ENCODE measurements at regions not wholly inside any gene's neighbourhood (a gene's known extent, or its start where the extent isn't known, plus 50 kb on each side); places are given as distances from the start of the nearest gene placed in this dataset.
A peak's percentile ranks its signal among the peaks of the same experiment; 100 is the strongest.

GRCh38 chr20:50302341-50303057 lies 111.9 kb downstream of the CEBPB start:
- H3K4me1 ChIP-seq (ENCODE audit: control insufficient read depth in 1 of 2, insufficient read depth in 2 of 2, low read length in 2 of 2), result peaks cover 37 to 39% of the 10 kb centered on the region in 2 donors
- no peak overlapping the region for H3K27ac ChIP-seq (ENCODE audit: low read depth, low read length)
- no peaks in the 10 kb centered on the region for H3K9me3 ChIP-seq (ENCODE audit: control insufficient read depth in 1 of 2, low read length in 2 of 2)
- no peak overlapping the region for H3K9ac ChIP-seq (ENCODE audit: low read depth in 1 of 2, low read length in 2 of 2)
- no peaks in the 10 kb centered on the region for H3K36me3 ChIP-seq (ENCODE audit: control insufficient read depth in 1 of 2, insufficient read depth in 2 of 2, low read length in 2 of 2)
- H3K4me3 ChIP-seq (ENCODE audit: low read depth in 1 of 2, low read length in 2 of 2), result no peak overlapping the region
- H3K27me3 ChIP-seq (ENCODE audit: control insufficient read depth in 1 of 2, insufficient read depth in 2 of 2, low read length in 2 of 2), result no peaks in the 10 kb centered on the region

DNA sequence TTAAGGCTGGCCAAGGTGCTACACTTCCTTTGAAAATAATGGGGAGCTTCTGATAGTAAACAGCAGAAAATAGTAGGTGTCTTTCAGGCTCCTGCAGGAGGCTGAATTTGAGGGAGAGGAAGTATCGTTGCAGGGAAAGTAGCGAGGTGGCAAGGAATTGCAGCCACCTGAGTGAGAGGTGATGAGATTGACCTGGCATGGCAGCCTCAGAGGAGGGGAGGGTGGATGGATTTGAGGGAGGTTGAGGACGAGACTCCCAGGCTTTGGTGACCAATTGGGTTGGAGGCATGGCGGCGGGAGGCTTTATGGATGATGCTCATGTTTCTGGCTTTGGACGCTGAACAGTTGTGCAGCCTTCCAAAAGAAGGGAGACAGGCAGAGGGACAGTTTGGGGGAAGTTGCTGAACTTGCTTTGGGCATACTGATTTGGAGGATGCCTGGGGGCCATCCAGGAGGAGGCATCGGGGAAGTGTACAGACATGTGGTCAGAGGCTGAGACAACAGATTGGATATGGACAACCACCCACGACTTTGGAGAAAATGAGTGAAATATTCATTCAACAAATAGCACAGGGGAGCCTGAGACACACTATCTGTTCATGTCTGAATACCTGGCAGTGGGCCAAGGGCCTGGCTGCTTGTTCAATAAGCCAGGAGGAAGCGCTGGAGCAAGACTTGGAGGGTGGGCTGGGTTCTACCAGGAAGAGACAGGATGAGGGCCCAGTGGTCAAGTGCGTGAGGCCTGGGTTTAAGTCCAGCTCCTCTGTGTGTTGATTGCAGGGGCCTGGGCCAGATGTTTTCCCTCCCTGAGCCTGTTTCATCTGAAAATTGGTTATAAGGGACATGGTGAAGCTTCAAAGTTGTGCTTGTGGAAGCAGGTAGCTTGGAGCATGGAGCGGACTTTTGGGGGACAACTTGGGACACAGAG lies 113.2 kb downstream of the CEBPB start:
- no peaks in the 10 kb centered on the region for H3K36me3 ChIP-seq (ENCODE audit: control insufficient read depth in 1 of 2, insufficient read depth in 2 of 2, low read length in 2 of 2)
- peak overlapping the region; percentile 54 for H3K27ac ChIP-seq (ENCODE audit: low read depth, low read length)
- peak overlapping the region; percentile 26 to 35 for H3K9ac ChIP-seq (ENCODE audit: low read depth in 1 of 2, low read length in 2 of 2)
- peaks cover 37 to 44% of the 10 kb centered on the region in 2 donors for H3K4me1 ChIP-seq (ENCODE audit: control insufficient read depth in 1 of 2, insufficient read depth in 2 of 2, low read length in 2 of 2)
- H3K27me3 ChIP-seq (ENCODE audit: control insufficient read depth in 1 of 2, insufficient read depth in 2 of 2, low read length in 2 of 2), result no peaks in the 10 kb centered on the region
- no peak overlapping the region for H3K4me3 ChIP-seq (ENCODE audit: low read depth in 1 of 2, low read length in 2 of 2)
- H3K9me3 ChIP-seq (ENCODE audit: control insufficient read depth in 1 of 2, low read length in 2 of 2), result no peaks in the 10 kb centered on the region

GRCh38 chr20:50304501-50304856 lies 113.8 kb downstream of the CEBPB start:
- H3K36me3 ChIP-seq (ENCODE audit: control insufficient read depth in 1 of 2, insufficient read depth in 2 of 2, low read length in 2 of 2), result no peaks in the 10 kb centered on the region
- H3K27ac ChIP-seq (ENCODE audit: low read depth, low read length), result peak overlapping the region; percentile 81
- peak overlapping the region in 1 of 2 donors; percentile 32 for H3K9ac ChIP-seq (ENCODE audit: low read depth in 1 of 2, low read length in 2 of 2)
- no peaks in the 10 kb centered on the region for H3K27me3 ChIP-seq (ENCODE audit: control insufficient read depth in 1 of 2, insufficient read depth in 2 of 2, low read length in 2 of 2)
- H3K9me3 ChIP-seq (ENCODE audit: control insufficient read depth in 1 of 2, low read length in 2 of 2), result no peaks in the 10 kb centered on the region
- peaks cover 37 to 44% of the 10 kb centered on the region in 2 donors for H3K4me1 ChIP-seq (ENCODE audit: control insufficient read depth in 1 of 2, insufficient read depth in 2 of 2, low read length in 2 of 2)
- H3K4me3 ChIP-seq (ENCODE audit: low read depth in 1 of 2, low read length in 2 of 2), result no peak overlapping the region

DNA sequence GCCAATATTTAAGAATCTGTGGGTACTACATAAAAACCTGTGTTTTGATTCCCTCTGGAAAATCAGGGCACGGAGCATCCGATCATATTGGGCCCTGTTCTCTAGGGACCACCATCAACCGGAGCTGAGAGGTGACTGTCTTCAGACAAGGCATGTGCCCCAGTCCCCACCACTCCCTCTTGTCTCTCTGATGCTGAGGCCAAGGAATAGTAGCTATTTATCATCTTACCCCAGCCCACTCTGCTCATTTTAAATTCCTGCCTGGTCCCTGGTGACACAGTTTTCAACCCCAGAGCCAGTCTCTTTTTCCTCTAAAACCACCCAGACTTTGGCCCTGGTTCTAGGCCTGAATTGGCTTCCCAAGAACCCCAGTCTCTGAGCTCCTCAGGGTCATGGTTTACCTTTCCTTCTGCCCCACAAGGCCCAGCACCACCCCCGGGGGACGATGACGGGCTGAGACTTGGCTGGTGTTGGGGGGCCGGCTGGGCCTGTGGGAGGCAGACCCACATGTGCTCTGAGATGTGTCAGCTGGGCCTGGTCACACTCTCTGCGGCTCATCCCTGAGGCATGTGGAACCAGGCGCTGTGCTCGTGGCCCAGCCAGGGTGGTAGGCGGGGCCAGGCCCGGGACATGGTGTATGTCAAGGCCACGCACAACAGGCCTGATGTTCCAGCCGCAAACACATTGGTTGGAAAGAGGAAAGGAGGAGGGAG lies 114.4 kb downstream of the CEBPB start:
- H3K9ac ChIP-seq (ENCODE audit: low read depth in 1 of 2, low read length in 2 of 2), result peak overlapping the region; percentile 32 to 41
- H3K4me3 ChIP-seq (ENCODE audit: low read depth in 1 of 2, low read length in 2 of 2), result no peak overlapping the region
- peaks cover 42 to 49% of the 10 kb centered on the region in 2 donors for H3K4me1 ChIP-seq (ENCODE audit: control insufficient read depth in 1 of 2, insufficient read depth in 2 of 2, low read length in 2 of 2)
- peak overlapping the region; percentile 81 for H3K27ac ChIP-seq (ENCODE audit: low read depth, low read length)
- no peaks in the 10 kb centered on the region for H3K27me3 ChIP-seq (ENCODE audit: control insufficient read depth in 1 of 2, insufficient read depth in 2 of 2, low read length in 2 of 2)
- H3K9me3 ChIP-seq (ENCODE audit: control insufficient read depth in 1 of 2, low read length in 2 of 2), result no peaks in the 10 kb centered on the region
- no peaks in the 10 kb centered on the region for H3K36me3 ChIP-seq (ENCODE audit: control insufficient read depth in 1 of 2, insufficient read depth in 2 of 2, low read length in 2 of 2)

GRCh38 chr20:50305636-50306477 lies 115.2 kb downstream of the CEBPB start:
- H3K27me3 ChIP-seq (ENCODE audit: control insufficient read depth in 1 of 2, insufficient read depth in 2 of 2, low read length in 2 of 2), result no peaks in the 10 kb centered on the region
- H3K9ac ChIP-seq (ENCODE audit: low read depth in 1 of 2, low read length in 2 of 2), result peak overlapping the region in 1 of 2 donors; percentile 41
- no peaks in the 10 kb centered on the region for H3K36me3 ChIP-seq (ENCODE audit: control insufficient read depth in 1 of 2, insufficient read depth in 2 of 2, low read length in 2 of 2)
- peak overlapping the region; percentile 72 for H3K27ac ChIP-seq (ENCODE audit: low read depth, low read length)
- H3K9me3 ChIP-seq (ENCODE audit: control insufficient read depth in 1 of 2, low read length in 2 of 2), result no peaks in the 10 kb centered on the region
- peaks cover 44 to 50% of the 10 kb centered on the region in 2 donors for H3K4me1 ChIP-seq (ENCODE audit: control insufficient read depth in 1 of 2, insufficient read depth in 2 of 2, low read length in 2 of 2)
- H3K4me3 ChIP-seq (ENCODE audit: low read depth in 1 of 2, low read length in 2 of 2), result no peak overlapping the region

GRCh38 chr20:50306478-50307423 lies 116.1 kb downstream of the CEBPB start:
- Histone ChIP-seq H3K36me3 (ENCODE audit: control insufficient read depth in 1 of 2, insufficient read depth in 2 of 2, low read length in 2 of 2) (no peaks in the 10 kb centered on the region), H3K4me1 (ENCODE audit: control insufficient read depth in 1 of 2, insufficient read depth in 2 of 2, low read length in 2 of 2) (peaks cover 44 to 50% of the 10 kb centered on the region in 2 donors), H3K9me3 (ENCODE audit: control insufficient read depth in 1 of 2, low read length in 2 of 2) (no peaks in the 10 kb centered on the region), H3K27me3 (ENCODE audit: control insufficient read depth in 1 of 2, insufficient read depth in 2 of 2, low read length in 2 of 2) (no peaks in the 10 kb centered on the region), H3K27ac (ENCODE audit: low read depth, low read length) (peak overlapping the region; percentile 72), H3K4me3 (ENCODE audit: low read depth in 1 of 2, low read length in 2 of 2) (no peak overlapping the region), H3K9ac (ENCODE audit: low read depth in 1 of 2, low read length in 2 of 2) (peak overlapping the region; percentile 19 to 38)

DNA sequence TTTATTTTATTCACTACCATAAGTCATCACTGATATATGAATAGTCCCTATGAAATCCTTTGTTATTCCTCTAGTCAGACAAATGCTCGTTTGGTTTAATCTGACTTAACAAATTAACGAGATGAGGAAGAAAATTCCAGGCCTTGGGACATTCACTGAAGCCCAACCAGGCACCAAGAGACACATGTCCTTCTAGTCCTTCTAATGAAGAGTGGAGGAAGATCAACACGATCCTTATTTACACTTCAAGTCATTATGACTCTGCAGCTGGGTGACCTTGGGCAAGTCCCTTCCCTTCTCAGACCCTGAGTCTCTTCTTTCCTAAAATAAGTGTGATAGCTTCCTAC lies 117.5 kb downstream of the CEBPB start:
- Histone ChIP-seq H3K9ac (ENCODE audit: low read depth in 1 of 2, low read length in 2 of 2) (peak overlapping the region in 1 of 2 donors; percentile 5), H3K4me1 (ENCODE audit: control insufficient read depth in 1 of 2, insufficient read depth in 2 of 2, low read length in 2 of 2) (peaks cover 44 to 50% of the 10 kb centered on the region in 2 donors), H3K27me3 (ENCODE audit: control insufficient read depth in 1 of 2, insufficient read depth in 2 of 2, low read length in 2 of 2) (no peaks in the 10 kb centered on the region), H3K36me3 (ENCODE audit: control insufficient read depth in 1 of 2, insufficient read depth in 2 of 2, low read length in 2 of 2) (no peaks in the 10 kb centered on the region), H3K9me3 (ENCODE audit: control insufficient read depth in 1 of 2, low read length in 2 of 2) (no peaks in the 10 kb centered on the region), H3K27ac (ENCODE audit: low read depth, low read length) (peak overlapping the region; percentile 73), H3K4me3 (ENCODE audit: low read depth in 1 of 2, low read length in 2 of 2) (no peak overlapping the region)

DNA sequence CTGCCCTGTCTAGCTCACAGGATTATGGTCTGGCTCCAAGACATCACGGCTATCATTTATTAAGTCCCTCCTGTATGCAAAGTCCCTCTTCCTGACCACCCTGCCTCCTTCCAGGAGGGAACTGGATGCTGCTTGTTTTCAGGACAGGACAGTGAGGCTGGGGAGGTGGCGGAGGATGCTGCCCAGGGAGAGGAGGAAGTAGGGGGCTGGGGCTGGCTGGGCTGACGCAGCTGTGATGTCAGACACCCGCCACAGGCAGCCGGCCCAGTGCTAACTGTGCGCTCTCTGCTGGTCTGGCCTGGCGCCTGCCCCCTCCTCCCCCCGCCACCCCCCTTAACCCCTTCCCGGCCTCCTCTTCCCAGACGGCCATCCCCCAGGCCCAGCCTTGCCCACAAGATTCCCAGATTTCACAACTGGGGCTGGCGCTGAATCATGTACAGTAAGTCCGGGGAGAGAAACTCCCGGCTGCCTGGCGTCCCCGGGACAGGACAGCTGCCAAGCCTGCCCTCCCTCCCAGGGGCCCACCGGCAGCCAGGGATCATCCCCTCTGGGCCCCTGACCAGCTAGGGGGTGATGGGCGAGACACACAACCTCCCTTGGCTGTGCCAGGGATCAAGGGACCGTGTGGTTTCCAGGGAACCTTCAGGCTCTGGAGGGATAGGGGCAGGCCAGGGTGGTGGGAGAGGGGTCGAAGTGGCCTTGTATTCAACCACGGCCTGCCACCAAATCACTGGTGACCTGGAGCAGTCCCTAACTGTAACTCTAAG lies 118.1 kb downstream of the CEBPB start:
- Histone ChIP-seq H3K4me3 (ENCODE audit: low read depth in 1 of 2, low read length in 2 of 2) (no peak overlapping the region), H3K9ac (ENCODE audit: low read depth in 1 of 2, low read length in 2 of 2) (peak overlapping the region; percentile 43 to 44), H3K36me3 (ENCODE audit: control insufficient read depth in 1 of 2, insufficient read depth in 2 of 2, low read length in 2 of 2) (no peaks in the 10 kb centered on the region)

More for the DNA sequence above, 118.1 kb downstream of the CEBPB start:
- peak overlapping the region; percentile 82 for H3K27ac ChIP-seq (ENCODE audit: low read depth, low read length)
- H3K4me1 ChIP-seq (ENCODE audit: control insufficient read depth in 1 of 2, insufficient read depth in 2 of 2, low read length in 2 of 2), result peaks cover 42 to 47% of the 10 kb centered on the region in 2 donors
- H3K9me3 ChIP-seq (ENCODE audit: control insufficient read depth in 1 of 2, low read length in 2 of 2), result no peaks in the 10 kb centered on the region
- no peaks in the 10 kb centered on the region for H3K27me3 ChIP-seq (ENCODE audit: control insufficient read depth in 1 of 2, insufficient read depth in 2 of 2, low read length in 2 of 2)

All from duodenal mucosa (tissue), 2 donors.